ENCODE measurements at regions not wholly inside any gene's neighbourhood (a gene's known extent, or its start where the extent isn't known, plus 50 kb on each side); places are given as distances from the start of the nearest gene placed in this dataset.

DNA sequence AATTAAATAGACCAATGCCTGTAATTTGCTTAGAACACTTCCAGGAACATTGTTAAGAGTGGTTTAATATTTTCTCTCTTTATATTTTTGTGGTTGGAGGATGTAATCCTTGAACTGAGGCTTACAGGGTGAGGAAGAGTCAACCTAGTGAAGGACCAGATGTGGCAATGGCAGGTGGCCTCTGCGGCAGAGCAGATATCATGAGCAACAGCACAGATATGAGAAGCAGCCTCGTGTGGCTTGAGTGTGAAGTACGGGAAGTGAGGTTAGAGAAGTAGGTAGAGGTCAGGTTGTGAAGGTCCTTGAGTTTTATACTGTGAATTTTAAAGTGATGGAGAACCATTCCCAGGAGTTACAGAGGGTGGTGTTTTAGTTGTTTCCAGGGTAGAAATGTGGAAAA is 417.6 kb upstream of the SUCLG2 start:
- no peak for DNase-seq (ENCODE audit: low read depth)
- H3K4me3 ChIP-seq (ENCODE audit: low read depth, low read length), result no peak overlapping the region
- no peak for TF ChIP-seq MYC (IDR thresholded peaks at IDR 0.05; ENCODE audit: low read depth, low read length)
- TF ChIP-seq CTCF (IDR thresholded peaks at IDR 0.05; ENCODE audit: low read depth, low read length), result no peak
- no peak for TF ChIP-seq MAX (IDR thresholded peaks at IDR 0.05; ENCODE audit: low read depth, low read length)
- TF ChIP-seq POLR2A (IDR thresholded peaks at IDR 0.05; ENCODE audit: extremely low read depth, insufficient read length), result no peak

DNA sequence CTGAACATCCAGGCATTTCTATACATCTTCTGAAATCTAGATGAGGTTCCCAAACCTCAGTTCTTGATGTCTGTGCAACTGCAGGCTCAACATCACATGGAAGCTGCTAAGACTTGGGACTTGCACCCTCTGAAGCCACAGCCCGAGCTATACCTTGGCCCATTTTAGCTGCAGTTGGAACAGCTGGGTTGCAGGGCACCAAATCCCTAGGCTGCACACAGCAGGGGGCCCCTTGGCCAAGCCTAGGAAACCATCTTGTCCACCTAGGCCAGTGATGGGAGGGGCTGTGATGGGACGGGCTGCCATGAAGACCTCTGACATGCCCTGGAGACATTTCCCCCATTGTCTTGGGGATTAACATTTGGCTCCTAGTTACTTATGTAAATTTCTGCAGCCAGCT is 415.8 kb upstream of the SUCLG2 start:
- TF ChIP-seq POLR2A (IDR thresholded peaks at IDR 0.05; ENCODE audit: extremely low read depth, insufficient read length) (no peak), MYC (IDR thresholded peaks at IDR 0.05; ENCODE audit: low read depth, low read length) (no peak), MAX (IDR thresholded peaks at IDR 0.05; ENCODE audit: low read depth, low read length) (no peak), CTCF (IDR thresholded peaks at IDR 0.05; ENCODE audit: low read depth, low read length) (no peak)
- DNase-seq (ENCODE audit: low read depth), result no peak

DNA sequence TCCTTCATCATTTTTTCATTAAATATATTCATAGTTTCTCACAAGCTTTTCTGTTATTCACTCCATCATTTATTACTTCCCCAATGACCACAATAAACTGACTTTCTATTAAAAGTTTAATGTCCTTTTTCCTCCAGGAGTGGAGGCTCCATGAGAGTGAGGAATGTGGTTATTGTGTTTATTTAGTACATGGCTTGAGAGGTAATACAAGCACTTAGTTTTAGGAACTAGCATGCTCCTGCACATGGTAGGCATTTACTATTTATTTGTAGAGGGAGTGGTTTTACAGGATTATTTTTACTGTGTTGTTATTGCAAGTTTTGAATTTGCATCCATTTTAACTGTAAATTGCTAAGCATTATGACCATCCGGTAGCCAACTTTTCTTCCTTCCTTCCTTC is 412.9 kb upstream of the SUCLG2 start:
- no peak for DNase-seq (ENCODE audit: low read depth)
- TF ChIP-seq MYC (IDR thresholded peaks at IDR 0.05; ENCODE audit: low read depth, low read length), result no peak
- no peak for TF ChIP-seq CTCF (IDR thresholded peaks at IDR 0.05; ENCODE audit: low read depth, low read length)
- no peak for TF ChIP-seq MAX (IDR thresholded peaks at IDR 0.05; ENCODE audit: low read depth, low read length)
- TF ChIP-seq POLR2A (IDR thresholded peaks at IDR 0.05; ENCODE audit: extremely low read depth, insufficient read length), result no peak
- H3K4me3 ChIP-seq (ENCODE audit: low read depth, low read length), result no peak overlapping the region

More for the DNA sequence above, 415.8 kb upstream of the SUCLG2 start:
- H3K4me3 ChIP-seq (ENCODE audit: low read depth, low read length), result no peak overlapping the region

DNA sequence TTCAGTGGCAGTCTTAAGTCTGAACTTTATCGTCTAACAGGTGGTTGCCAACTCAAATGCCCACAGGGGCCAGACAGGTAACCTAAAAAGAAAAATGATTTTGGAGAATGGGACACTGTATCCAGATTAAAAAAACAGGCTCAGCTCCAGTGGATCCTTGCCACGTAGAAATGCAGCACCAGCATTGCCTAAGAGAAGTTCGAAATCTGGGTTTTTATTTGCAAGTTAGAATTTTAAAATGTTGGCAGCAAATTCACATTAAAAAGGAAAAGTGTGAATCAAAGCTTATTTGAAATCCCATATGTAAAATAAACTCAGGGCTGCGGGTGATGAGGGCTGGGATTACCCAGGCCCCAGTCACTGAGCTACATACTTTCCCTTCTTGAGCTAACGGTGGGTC is 408.5 kb upstream of the SUCLG2 start:
- H3K4me3 ChIP-seq (ENCODE audit: low read depth, low read length), result no peak overlapping the region
- TF ChIP-seq POLR2A (IDR thresholded peaks at IDR 0.05; ENCODE audit: extremely low read depth, insufficient read length), result no peak
- no peak for TF ChIP-seq MYC (IDR thresholded peaks at IDR 0.05; ENCODE audit: low read depth, low read length)
- TF ChIP-seq CTCF (IDR thresholded peaks at IDR 0.05; ENCODE audit: low read depth, low read length), result no peak
- no peak for TF ChIP-seq MAX (IDR thresholded peaks at IDR 0.05; ENCODE audit: low read depth, low read length)
- DNase-seq (ENCODE audit: low read depth), result no peak

DNA sequence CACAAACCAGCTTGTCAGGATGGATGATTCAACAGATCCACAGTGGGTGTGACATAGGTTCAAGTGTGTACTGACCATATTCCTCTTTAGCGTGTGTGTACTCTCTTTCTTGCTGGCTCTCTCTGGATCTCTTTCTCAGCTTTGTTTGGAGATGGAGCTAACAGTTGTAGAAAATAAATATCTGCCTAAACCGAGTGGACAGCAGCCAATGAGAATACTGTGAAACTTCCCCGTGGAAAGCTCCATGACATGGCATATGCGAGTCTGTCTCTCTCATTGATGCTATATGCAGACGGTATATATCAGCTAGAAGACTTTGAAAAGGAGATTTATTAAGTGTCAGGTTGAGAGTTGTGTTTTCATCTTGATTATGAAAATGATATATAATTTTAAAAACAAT is 406.5 kb upstream of the SUCLG2 start:
- TF ChIP-seq MYC (IDR thresholded peaks at IDR 0.05; ENCODE audit: low read depth, low read length), result no peak
- TF ChIP-seq POLR2A (IDR thresholded peaks at IDR 0.05; ENCODE audit: extremely low read depth, insufficient read length), result no peak
- no peak for TF ChIP-seq MAX (IDR thresholded peaks at IDR 0.05; ENCODE audit: low read depth, low read length)
- TF ChIP-seq CTCF (IDR thresholded peaks at IDR 0.05; ENCODE audit: low read depth, low read length), result no peak
- DNase-seq (ENCODE audit: low read depth), result no peak
- no peak overlapping the region for H3K4me3 ChIP-seq (ENCODE audit: low read depth, low read length)

DNA sequence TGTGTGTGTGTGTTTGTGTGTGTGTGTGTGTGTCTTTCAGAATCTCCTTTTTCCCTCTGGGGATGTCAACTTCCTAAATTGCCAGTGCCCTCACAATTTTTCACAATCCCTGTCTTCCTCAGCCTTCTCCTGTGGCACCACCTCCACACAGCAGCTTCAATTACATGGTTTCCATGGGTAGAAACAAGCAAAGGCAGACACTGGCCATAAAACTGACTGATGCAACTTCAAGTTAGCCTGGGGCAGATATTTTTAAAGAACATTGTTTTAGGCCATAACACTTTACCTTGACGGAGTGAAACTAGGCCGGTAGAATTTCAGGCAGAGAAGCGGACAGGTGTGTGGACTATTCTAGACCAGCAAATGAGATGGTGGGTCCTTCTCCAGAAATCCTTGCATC is 405.8 kb upstream of the SUCLG2 start:
- TF ChIP-seq POLR2A (IDR thresholded peaks at IDR 0.05; ENCODE audit: extremely low read depth, insufficient read length), result no peak
- TF ChIP-seq CTCF (IDR thresholded peaks at IDR 0.05; ENCODE audit: low read depth, low read length), result no peak
- no peak for TF ChIP-seq MYC (IDR thresholded peaks at IDR 0.05; ENCODE audit: low read depth, low read length)
- no peak for TF ChIP-seq MAX (IDR thresholded peaks at IDR 0.05; ENCODE audit: low read depth, low read length)
- no peak for DNase-seq (ENCODE audit: low read depth)
- H3K4me3 ChIP-seq (ENCODE audit: low read depth, low read length), result no peak overlapping the region

Measured in NB4 (cell line).